ENCODE measurements at regions not wholly inside any gene's neighbourhood (a gene's known extent, or its start where the extent isn't known, plus 50 kb on each side); places are given as distances from the start of the nearest gene placed in this dataset.

DNA sequence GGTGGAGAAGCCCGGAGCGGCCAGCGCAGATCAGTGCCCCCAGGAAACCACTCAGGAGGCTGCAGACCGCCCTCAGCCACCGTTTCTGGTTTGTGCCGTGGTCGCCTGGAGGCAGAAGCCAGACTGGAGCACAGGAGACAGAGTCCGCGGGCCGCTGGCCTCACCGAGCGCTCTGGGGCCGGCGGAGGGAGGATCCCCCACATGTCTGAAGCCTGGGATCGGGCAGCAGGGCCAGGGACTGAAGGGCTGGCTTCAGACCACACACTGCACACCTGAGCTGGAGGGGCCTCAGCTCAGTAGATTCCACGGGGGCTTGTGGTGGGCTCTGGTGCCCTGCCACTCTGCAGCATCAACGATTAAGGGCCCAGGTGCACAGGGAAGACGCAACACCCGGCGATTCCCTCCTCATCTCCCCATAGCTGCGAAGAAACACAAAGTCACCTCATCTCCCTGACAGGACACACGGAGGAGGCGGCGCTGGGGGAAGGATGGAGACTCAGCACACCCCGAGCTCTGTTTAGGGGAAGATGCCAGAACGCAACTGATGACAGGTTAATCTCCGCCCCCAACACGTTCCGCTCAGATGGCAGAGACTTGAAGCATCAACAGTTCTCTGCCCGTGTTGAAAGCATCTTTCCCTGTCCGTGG is 408.1 kb downstream of the GALR1 start:
- no peak overlapping the region for H3K4me2 ChIP-seq (replicated peaks; ENCODE audit: extremely low read depth, low read length, poor library complexity, severe bottlenecking)
- H3K9ac ChIP-seq (ENCODE audit: insufficient read depth, low read length, poor library complexity, severe bottlenecking): no peak overlapping the region
- peaks cover 0 to 5% (median 0%) of the 10 kb centered on the region in 7 donors for H3K9me3 Mint-ChIP-seq
- no peak overlapping the region for H3K27ac Mint-ChIP-seq
- 93% methylated on average over 21 of the region's 31 CpGs for WGBS (ENCODE audit: insufficient coverage)
- H3K36me3 Mint-ChIP-seq: no peaks in the 10 kb centered on the region
- no peaks in the 10 kb centered on the region for H3K4me1 ChIP-seq (ENCODE audit: control insufficient read depth in 1 of 2, insufficient read depth in 2 of 2, low read length in 2 of 2)
- H3K36me3 ChIP-seq (replicated peaks in 1 of 2; ENCODE audit: control insufficient read depth in 1 of 2, insufficient read depth in 2 of 2, low read length in 2 of 2): no peaks in the 10 kb centered on the region
- H3K9me3 ChIP-seq (replicated peaks in 1 of 2; ENCODE audit: control insufficient read depth in 1 of 2, insufficient read depth in 1 of 2, low read length in 2 of 2): no peaks in the 10 kb centered on the region
- no peaks in the 10 kb centered on the region for H3K79me2 ChIP-seq (ENCODE audit: insufficient read depth, low read length)
- H3K27me3 Mint-ChIP-seq (ENCODE audit: low read depth in 3 of 3): peaks cover 3 to 5% (median 5%) of the 10 kb centered on the region in 3 donors
- no peak overlapping the region for H3K4me3 ChIP-seq (replicated peaks in 1 of 3; ENCODE audit: low read depth in 2 of 3, low read length in 3 of 3)
- intact Hi-C loops (cut with micrococcal nuclease): loop anchor here in 1 of 2 donors (10.0 kb wide), 1 partner anchor 853 kb away; no protein-coding TSS in a partner anchor
- no peaks in the 10 kb centered on the region for H3K27me3 ChIP-seq (ENCODE audit: control insufficient read depth in 2 of 2, insufficient read depth in 2 of 2, low read length in 2 of 2)
- no peak overlapping the region for H2AFZ ChIP-seq (ENCODE audit: insufficient read depth, low read depth, low read length, poor library complexity, severe bottlenecking)
- DNase-seq: no peak
- no peak overlapping the region for H3K4me3 Mint-ChIP-seq
- H4K20me1 ChIP-seq (ENCODE audit: insufficient read depth, low read length): no peaks in the 10 kb centered on the region
- TF ChIP-seq, protein P1, sequence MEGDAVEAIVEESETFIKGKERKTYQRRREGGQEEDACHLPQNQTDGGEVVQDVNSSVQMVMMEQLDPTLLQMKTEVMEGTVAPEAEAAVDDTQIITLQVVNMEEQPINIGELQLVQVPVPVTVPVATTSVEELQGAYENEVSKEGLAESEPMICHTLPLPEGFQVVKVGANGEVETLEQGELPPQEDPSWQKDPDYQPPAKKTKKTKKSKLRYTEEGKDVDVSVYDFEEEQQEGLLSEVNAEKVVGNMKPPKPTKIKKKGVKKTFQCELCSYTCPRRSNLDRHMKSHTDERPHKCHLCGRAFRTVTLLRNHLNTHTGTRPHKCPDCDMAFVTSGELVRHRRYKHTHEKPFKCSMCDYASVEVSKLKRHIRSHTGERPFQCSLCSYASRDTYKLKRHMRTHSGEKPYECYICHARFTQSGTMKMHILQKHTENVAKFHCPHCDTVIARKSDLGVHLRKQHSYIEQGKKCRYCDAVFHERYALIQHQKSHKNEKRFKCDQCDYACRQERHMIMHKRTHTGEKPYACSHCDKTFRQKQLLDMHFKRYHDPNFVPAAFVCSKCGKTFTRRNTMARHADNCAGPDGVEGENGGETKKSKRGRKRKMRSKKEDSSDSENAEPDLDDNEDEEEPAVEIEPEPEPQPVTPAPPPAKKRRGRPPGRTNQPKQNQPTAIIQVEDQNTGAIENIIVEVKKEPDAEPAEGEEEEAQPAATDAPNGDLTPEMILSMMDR (IDR thresholded peaks at IDR 0.05): no peak
- H3K4me1 Mint-ChIP-seq: no peaks in the 10 kb centered on the region
- no peak overlapping the region for H3K27ac ChIP-seq (ENCODE audit: low read depth in 1 of 2, low read length in 2 of 2)

DNA sequence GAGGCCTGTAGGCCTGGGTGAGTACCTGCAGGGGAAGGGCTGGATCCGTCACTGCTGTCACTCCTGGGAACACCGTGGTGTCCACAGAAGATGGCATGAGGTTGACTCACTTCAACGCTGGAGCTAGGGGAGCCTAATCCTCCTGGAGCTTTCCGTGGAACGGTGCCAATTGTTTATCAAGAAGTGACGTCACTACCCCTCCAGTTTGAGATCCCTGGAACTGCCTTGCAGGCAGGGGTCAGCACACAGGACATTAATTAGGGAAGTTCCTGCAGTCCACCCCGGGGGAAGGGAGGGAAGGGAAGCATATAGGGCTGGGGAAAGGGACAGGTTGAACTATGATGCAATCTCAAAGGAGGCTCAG is 408.6 kb downstream of the GALR1 start:
- Mint-ChIP-seq H3K36me3 (no peaks in the 10 kb centered on the region), H3K27me3 (ENCODE audit: low read depth in 3 of 3) (peaks cover 3 to 5% (median 5%) of the 10 kb centered on the region in 3 donors), H3K4me3 (no peak overlapping the region), H3K4me1 (no peaks in the 10 kb centered on the region), H3K27ac (no peak overlapping the region), H3K9me3 (peaks cover 0 to 5% (median 0%) of the 10 kb centered on the region in 7 donors)
- Histone ChIP-seq H3K79me2 (ENCODE audit: insufficient read depth, low read length) (no peaks in the 10 kb centered on the region), H3K4me1 (ENCODE audit: control insufficient read depth in 1 of 2, insufficient read depth in 2 of 2, low read length in 2 of 2) (no peaks in the 10 kb centered on the region), H3K27ac (ENCODE audit: low read depth in 1 of 2, low read length in 2 of 2) (no peak overlapping the region), H3K36me3 (replicated peaks in 1 of 2; ENCODE audit: control insufficient read depth in 1 of 2, insufficient read depth in 2 of 2, low read length in 2 of 2) (no peaks in the 10 kb centered on the region), H4K20me1 (ENCODE audit: insufficient read depth, low read length) (no peaks in the 10 kb centered on the region), H2AFZ (ENCODE audit: insufficient read depth, low read depth, low read length, poor library complexity, severe bottlenecking) (no peak overlapping the region), H3K9ac (ENCODE audit: insufficient read depth, low read length, poor library complexity, severe bottlenecking) (no peak overlapping the region), H3K4me2 (replicated peaks; ENCODE audit: extremely low read depth, low read length, poor library complexity, severe bottlenecking) (no peak overlapping the region), H3K27me3 (ENCODE audit: control insufficient read depth in 2 of 2, insufficient read depth in 2 of 2, low read length in 2 of 2) (no peaks in the 10 kb centered on the region), H3K4me3 (replicated peaks in 1 of 3; ENCODE audit: low read depth in 2 of 3, low read length in 3 of 3) (no peak overlapping the region), H3K9me3 (replicated peaks in 1 of 2; ENCODE audit: control insufficient read depth in 1 of 2, insufficient read depth in 1 of 2, low read length in 2 of 2) (no peaks in the 10 kb centered on the region)
- 73% methylated on average over 7 of the region's 7 CpGs for WGBS (ENCODE audit: insufficient coverage)
- no peak for DNase-seq
- intact Hi-C loops (cut with micrococcal nuclease): loop anchor here in 1 of 2 donors (10.0 kb wide), 1 partner anchor 853 kb away; no protein-coding TSS in a partner anchor
- TF ChIP-seq, protein P1 (IDR thresholded peaks at IDR 0.05): no peak
